ENCODE measurements at regions not wholly inside any gene's neighbourhood (a gene's known extent, or its start where the extent isn't known, plus 50 kb on each side); places are given as distances from the start of the nearest gene placed in this dataset.

DNA sequence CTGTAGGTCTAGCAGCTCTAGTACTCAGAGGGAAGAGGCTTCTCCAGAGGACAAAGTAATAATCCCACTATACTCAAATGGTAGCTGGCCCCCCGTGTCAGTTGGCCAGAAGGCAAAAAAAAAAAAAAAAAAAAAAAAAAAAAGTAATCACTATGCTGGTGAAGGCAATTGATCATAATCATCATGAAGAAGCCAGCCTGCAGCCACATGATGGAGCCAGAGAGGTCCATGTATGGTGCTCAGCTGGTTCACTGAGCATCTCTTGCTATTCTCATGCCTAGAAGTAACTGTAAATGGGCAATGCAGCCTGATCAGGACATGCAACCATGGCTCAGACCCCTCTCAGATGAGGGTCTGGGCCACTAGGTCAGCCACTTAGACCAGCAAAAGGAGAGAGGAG is 378.8 kb downstream of the MED13L start:
- Histone ChIP-seq H3K9me3 (ENCODE audit: control insufficient read depth, insufficient read depth, low read length) (no peaks in the 10 kb centered on the region; the same call in 1 of the 2 replicates), H3K9ac (ENCODE audit: low read depth, low read length) (no peak overlapping the region), H3K36me3 (ENCODE audit: insufficient read depth, low read length) (no peaks in the 10 kb centered on the region), H3K4me1 (ENCODE audit: insufficient read depth, low read length) (no peaks in the 10 kb centered on the region)

DNA sequence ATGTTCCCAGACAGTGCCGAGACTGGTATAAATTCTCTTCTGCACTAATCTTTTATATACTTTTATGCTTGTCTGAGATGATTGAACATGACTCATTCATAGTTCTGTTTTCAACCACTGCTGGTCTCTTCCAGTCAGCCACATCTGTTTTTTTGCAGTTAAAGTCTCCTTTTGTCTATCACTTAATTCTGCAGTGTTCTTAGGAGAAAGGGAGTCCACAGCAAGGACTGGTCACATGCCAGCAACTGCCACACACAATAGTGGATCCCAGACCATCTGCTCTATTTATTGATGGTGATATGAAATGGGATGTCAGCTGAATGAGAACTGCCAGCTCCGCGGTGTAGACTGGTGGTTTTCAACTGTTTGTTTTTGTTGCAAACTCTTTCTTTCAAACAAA is 379.8 kb downstream of the MED13L start:
- no peaks in the 10 kb centered on the region for H3K4me1 ChIP-seq (ENCODE audit: insufficient read depth, low read length)
- no peaks in the 10 kb centered on the region; the same call in 1 of the 2 replicates for H3K9me3 ChIP-seq (ENCODE audit: control insufficient read depth, insufficient read depth, low read length)
- no peaks in the 10 kb centered on the region for H3K36me3 ChIP-seq (ENCODE audit: insufficient read depth, low read length)
- H3K9ac ChIP-seq (ENCODE audit: low read depth, low read length) = no peak overlapping the region

DNA sequence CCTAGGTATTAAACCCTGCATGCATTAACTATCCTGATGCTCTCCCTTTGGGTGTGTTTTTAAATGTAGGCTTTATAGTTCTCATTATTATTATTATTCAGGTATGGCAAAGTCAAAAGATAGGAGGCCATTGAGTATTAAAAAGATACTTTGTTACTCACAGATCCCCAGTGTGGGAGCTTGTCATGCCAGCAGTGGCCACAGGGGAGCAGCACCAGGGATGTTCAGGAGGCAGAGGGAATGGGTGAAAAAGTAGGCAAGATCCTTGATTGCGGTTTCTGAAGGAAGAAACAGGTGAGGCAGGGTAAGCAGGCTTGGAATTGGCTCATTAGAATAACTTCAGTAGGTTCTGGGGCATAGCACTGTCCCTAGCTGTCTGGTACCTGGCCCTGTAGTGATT is 382.2 kb downstream of the MED13L start:
- H3K9ac ChIP-seq (ENCODE audit: low read depth, low read length) = no peak overlapping the region
- H3K9me3 ChIP-seq (ENCODE audit: control insufficient read depth, insufficient read depth, low read length) = no peaks in the 10 kb centered on the region; the same call in 1 of the 2 replicates
- no peaks in the 10 kb centered on the region; the same call in 1 of the 2 replicates for H3K36me3 ChIP-seq (ENCODE audit: insufficient read depth, low read length)
- peaks cover 15% of the 10 kb centered on the region for H3K4me1 ChIP-seq (ENCODE audit: insufficient read depth, low read length)

DNA sequence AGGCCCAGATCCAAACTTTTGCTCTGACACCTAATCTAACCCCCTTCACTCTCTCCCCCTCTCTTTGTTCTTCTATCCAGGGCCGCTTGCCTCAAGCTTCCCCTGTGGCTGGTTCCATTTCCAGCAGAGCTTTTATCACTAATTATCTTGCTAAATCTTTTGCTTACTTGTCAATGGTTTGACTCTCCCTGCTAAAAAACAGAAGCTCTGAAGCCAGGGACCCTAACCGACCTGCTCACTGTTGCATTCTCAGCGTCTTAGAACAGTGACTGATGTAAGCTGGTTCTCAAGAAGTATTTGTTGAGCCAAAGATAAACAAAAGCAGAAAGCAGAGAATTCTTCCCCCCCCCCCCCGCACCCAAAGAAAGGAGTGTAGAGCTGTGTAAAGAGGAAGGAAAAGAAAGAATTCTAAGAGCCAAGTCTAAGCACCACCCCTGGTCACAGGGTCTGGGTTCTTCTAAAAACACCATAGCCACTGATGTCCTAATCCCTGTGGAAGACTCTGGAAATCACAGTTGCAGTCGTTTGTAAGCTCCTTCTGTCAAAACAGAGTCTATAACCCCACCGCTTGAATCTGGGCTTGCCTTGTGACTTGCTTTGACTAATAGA is 385.8 kb downstream of the MED13L start:
- Histone ChIP-seq H3K9ac (ENCODE audit: low read depth, low read length) (no peak overlapping the region), H3K4me1 (ENCODE audit: insufficient read depth, low read length) (peaks cover 15% of the 10 kb centered on the region), H3K36me3 (ENCODE audit: insufficient read depth, low read length) (no peaks in the 10 kb centered on the region; the same call in 1 of the 2 replicates), H3K9me3 (ENCODE audit: control insufficient read depth, insufficient read depth, low read length) (no peaks in the 10 kb centered on the region; the same call in 1 of the 2 replicates)

DNA sequence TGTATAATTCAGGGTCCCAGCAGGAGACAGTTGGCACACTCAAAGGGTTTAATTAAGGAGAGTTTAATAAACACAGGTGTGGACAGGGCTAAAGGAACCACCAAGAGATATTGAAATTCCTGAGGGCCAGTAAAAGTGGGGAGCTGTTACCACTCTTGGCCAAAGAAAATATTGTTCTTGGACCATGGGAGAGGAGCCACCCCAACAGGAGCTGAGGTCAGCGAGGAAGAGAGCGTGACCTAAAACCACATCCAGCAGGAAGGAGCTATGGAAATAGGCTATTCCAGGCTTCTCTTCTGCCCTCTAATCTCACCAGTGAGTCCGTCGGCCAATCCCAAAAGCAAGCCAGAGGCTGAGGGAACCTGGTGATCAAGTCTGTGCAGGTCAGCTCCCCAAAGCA is 390.8 kb downstream of the MED13L start:
- Histone ChIP-seq H3K9me3 (ENCODE audit: control insufficient read depth, insufficient read depth, low read length) (no peaks in the 10 kb centered on the region), H3K36me3 (ENCODE audit: insufficient read depth, low read length) (no peaks in the 10 kb centered on the region), H3K9ac (ENCODE audit: low read depth, low read length) (no peak overlapping the region), H3K4me1 (ENCODE audit: insufficient read depth, low read length) (peaks cover 6% of the 10 kb centered on the region)

DNA sequence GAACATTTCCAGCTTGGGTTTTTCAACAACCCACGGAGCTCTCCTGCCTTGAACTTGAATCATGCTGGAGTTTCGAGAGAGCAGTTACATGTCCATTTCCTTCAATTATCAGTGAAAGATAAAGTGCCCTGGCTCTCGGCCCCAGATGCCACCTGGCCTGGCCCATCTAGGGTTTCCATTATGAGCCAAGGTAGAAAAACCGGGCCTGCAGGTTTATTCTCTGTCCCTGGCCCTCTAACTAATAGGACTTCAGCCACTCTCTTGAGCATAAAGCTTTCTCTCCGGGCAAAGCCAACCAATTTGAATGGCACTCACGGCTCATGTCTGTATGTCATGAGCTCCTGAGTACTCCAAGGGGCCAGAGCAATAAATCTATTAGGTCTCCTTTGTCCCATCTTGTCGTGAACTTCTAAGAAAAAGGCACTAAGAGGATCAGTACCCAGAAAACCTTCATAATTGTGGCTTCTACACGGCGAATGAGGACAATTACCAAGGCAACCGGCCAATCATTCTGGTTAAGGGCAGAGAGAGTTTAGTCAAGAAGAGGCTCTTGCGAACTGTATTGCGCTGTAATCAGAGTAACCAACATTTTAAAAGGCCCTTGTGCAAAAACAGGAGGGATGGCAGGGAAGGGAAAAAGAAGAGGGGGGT is 392.3 kb downstream of the MED13L start:
- Histone ChIP-seq H3K4me1 (ENCODE audit: insufficient read depth, low read length) (no peaks in the 10 kb centered on the region), H3K36me3 (ENCODE audit: insufficient read depth, low read length) (no peaks in the 10 kb centered on the region), H3K9me3 (ENCODE audit: control insufficient read depth, insufficient read depth, low read length) (no peaks in the 10 kb centered on the region), H3K9ac (ENCODE audit: low read depth, low read length) (no peak overlapping the region)

DNA sequence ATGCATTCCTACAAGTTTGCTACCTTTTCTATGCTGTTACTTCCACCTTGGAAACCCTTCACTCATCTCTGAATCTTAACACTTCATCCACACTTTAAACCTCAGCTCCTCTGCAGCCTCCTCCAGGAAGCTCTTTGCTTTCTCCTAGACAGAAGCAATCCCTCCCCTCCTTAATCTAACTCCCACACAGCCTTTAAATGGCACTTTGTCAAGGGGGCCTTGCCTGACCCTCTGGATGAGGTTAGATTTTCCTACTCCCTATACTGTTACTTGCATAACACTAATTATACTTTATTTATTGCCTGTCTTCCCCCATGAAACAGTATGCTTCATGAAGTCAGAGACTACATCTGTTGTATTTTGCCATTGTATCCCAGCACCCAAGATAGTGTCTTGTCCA is 394.6 kb downstream of the MED13L start:
- no peaks in the 10 kb centered on the region for H3K4me1 ChIP-seq (ENCODE audit: insufficient read depth, low read length)
- H3K9me3 ChIP-seq (ENCODE audit: control insufficient read depth, insufficient read depth, low read length) = no peaks in the 10 kb centered on the region
- H3K36me3 ChIP-seq (ENCODE audit: insufficient read depth, low read length) = no peaks in the 10 kb centered on the region
- no peak overlapping the region for H3K9ac ChIP-seq (ENCODE audit: low read depth, low read length)

DNA sequence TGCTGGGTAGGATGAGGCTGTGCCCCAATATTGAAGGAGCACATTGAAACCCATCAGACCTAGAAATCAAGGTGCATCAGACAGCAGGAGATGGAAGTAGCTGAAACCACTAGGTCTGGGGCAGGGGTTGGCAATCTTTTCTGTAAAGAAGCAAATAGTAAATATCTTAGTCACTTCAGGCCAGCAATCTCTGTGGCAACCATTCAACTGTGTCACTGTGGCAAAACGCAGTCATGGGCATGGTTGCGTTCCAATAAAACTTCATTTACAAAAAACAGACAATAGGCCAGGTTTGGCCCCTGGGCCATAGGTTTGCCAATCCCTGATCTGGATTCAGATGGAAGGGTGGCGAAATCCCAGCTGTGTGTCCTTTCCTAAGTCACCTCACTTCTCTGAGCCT is 397.3 kb downstream of the MED13L start:
- H3K4me1 ChIP-seq (ENCODE audit: insufficient read depth, low read length) = no peaks in the 10 kb centered on the region
- H3K9me3 ChIP-seq (ENCODE audit: control insufficient read depth, insufficient read depth, low read length) = no peaks in the 10 kb centered on the region
- H3K9ac ChIP-seq (ENCODE audit: low read depth, low read length) = no peak overlapping the region
- H3K36me3 ChIP-seq (ENCODE audit: insufficient read depth, low read length) = no peaks in the 10 kb centered on the region

DNA sequence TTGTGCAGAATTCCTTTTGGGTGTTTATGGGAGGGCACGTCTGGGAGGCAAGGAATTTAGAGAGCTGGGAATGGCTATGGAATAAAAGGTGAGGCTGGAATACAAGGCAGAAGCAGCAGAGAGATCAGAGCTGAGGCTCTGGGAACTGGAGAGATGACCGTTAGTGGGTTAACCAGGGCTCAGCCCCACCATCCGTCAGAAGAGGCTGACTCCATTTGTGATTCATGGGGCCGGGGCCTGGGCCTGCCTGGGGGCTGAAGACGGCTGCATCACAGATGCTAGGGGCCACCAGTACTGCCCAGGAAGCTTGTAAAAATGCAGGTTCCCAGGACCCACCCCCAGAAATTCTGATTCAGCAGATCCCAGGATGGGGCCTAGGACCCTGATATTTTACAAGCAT is 398.1 kb downstream of the MED13L start:
- Histone ChIP-seq H3K4me1 (ENCODE audit: insufficient read depth, low read length) (no peaks in the 10 kb centered on the region), H3K9me3 (ENCODE audit: control insufficient read depth, insufficient read depth, low read length) (no peaks in the 10 kb centered on the region), H3K36me3 (ENCODE audit: insufficient read depth, low read length) (no peaks in the 10 kb centered on the region), H3K9ac (ENCODE audit: low read depth, low read length) (no peak overlapping the region)

DNA sequence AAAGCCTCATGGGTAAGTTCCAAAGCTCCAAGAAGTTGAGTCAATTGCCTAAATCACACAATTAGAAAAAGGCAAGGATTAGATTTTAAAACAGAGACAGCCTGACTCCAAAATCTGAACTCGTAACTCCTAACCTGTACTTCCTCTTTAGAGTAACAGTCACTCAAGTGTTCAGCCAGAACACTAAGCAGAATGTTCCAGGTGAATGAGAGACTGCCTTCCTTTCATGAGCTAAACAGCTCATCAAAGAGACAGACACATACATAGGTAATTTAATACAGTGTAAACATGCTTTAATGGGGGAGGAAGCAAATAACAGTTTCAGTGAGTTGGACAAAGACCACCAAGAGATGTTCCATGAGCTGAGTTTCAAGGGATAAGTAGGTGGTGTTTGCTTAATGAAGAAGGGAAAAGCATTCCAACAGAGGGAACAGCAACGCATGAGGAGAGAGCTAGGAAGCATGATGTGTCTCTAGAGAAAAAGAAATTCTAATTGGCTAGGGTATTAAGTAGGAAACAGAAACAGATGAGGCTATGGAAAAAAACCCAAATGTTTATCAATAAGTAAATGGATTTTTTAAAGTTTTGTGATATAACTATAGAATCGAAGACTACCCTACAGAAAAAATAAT is 403.9 kb downstream of the MED13L start:
- H3K4me1 ChIP-seq (ENCODE audit: insufficient read depth, low read length) = peaks cover 30% of the 10 kb centered on the region
- no peaks in the 10 kb centered on the region for H3K36me3 ChIP-seq (ENCODE audit: insufficient read depth, low read length)
- no peak overlapping the region for H3K9ac ChIP-seq (ENCODE audit: low read depth, low read length)
- H3K9me3 ChIP-seq (ENCODE audit: control insufficient read depth, insufficient read depth, low read length) = no peaks in the 10 kb centered on the region

DNA sequence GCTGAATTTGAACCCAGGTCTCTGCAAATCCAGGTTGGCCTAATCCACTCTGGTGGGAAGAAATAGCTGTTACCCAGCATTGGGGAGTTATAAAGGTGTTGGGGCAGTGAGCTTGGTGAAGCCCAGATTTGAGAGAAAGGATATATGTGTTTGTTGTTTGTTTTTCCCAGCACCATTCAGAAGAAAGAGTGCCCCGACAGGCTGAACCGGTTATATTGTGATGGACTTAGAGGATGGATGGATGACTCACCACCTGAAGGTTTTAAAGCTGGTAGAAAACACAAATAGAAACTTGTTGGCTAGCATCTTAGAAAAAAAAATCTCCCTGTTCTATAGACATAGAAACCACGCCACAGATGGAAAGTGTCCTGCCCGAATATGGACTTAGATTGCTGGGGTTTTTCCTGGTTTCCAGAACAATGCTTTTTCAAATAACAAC is 404.6 kb downstream of the MED13L start:
- Histone ChIP-seq H3K9ac (ENCODE audit: low read depth, low read length) (no peak overlapping the region), H3K4me1 (ENCODE audit: insufficient read depth, low read length) (peaks cover 30% of the 10 kb centered on the region), H3K9me3 (ENCODE audit: control insufficient read depth, insufficient read depth, low read length) (no peaks in the 10 kb centered on the region), H3K36me3 (ENCODE audit: insufficient read depth, low read length) (no peaks in the 10 kb centered on the region)

DNA sequence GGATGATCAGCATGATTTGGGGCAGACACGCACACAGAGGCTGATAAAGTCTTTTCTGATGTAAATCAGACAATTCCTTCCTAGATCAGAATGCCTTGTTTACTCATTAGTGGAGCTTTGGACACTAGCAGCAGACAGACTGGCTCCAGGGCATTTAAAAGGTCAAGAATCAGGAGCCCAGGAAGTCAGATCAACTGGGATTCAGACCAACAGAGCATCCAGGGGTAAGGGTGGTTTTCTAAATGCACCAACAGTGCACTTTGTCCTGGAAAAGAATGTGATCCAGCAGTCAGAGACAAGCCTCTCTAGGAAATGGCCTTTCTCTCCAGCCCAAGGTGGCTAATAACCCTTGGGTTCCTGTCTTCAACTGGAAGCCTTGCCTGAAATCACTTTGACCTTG is 405.3 kb downstream of the MED13L start:
- Histone ChIP-seq H3K9me3 (ENCODE audit: control insufficient read depth, insufficient read depth, low read length) (no peaks in the 10 kb centered on the region), H3K4me1 (ENCODE audit: insufficient read depth, low read length) (peaks cover 30% of the 10 kb centered on the region), H3K36me3 (ENCODE audit: insufficient read depth, low read length) (no peaks in the 10 kb centered on the region), H3K9ac (ENCODE audit: low read depth, low read length) (no peak overlapping the region)

DNA sequence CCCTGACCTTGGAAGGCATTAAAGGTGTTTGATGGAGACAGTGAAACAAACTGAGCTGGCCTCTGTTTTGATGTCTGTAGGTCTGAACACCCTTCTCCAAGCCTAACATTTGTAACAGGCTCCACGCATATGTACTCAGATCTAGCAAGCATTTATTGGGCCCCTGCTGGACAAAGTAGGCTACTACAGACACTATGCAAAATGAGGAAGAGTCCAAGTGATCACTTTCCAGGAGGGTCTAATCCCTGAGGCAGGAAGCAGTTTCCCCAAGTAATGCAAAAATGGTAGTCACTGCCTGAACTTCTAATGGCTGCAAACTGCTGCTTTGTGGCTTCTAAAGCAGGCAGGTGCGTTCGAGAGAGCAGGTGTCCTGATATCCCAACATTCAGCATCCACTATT is 405.8 kb downstream of the MED13L start:
- Histone ChIP-seq H3K9ac (ENCODE audit: low read depth, low read length) (no peak overlapping the region), H3K36me3 (ENCODE audit: insufficient read depth, low read length) (no peaks in the 10 kb centered on the region), H3K9me3 (ENCODE audit: control insufficient read depth, insufficient read depth, low read length) (no peaks in the 10 kb centered on the region), H3K4me1 (ENCODE audit: insufficient read depth, low read length) (peaks cover 30% of the 10 kb centered on the region)

DNA sequence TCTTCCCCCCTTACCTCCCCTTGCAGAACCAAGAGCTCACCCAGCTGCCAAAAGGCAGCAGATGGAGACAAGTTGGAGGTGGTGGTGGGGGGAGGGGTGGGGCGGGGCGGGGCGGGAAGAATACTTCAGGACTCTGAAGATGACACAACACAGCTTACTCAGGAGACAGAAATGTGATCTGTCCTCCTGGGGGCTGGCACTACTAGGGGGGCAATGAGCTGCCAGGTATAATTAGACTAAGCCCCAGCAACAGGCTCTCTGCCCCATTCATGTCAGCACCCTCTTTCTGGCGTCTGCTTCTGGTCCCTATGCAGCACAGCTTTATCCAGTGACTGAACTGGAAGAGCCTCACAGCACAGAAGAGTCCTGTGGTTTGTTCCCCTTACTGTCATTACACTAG is 407.0 kb downstream of the MED13L start:
- no peaks in the 10 kb centered on the region for H3K9me3 ChIP-seq (ENCODE audit: control insufficient read depth, insufficient read depth, low read length)
- H3K9ac ChIP-seq (ENCODE audit: low read depth, low read length) = no peak overlapping the region
- peaks cover 30% of the 10 kb centered on the region for H3K4me1 ChIP-seq (ENCODE audit: insufficient read depth, low read length)
- no peaks in the 10 kb centered on the region for H3K36me3 ChIP-seq (ENCODE audit: insufficient read depth, low read length)

DNA sequence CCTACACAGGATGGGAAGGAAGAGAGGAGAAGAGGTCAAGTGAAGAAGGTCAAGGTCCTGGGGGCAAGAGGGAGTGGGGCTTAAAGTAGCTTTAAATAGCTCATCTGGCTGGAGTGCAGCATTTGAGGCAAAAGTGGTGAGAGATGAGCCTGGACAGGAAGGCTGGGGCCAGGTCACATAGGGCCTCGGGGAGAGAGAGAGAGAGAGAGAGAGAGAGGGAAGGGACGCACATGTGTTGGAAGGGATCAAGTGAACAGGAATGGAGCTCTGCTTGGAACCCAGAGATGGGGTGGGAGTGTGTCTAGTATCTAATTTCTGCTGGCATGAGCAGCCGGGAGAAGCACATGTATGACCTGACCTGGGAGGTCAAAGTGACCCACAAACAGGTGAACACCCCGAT is 407.5 kb downstream of the MED13L start:
- Histone ChIP-seq H3K36me3 (ENCODE audit: insufficient read depth, low read length) (no peaks in the 10 kb centered on the region), H3K4me1 (ENCODE audit: insufficient read depth, low read length) (peaks cover 30% of the 10 kb centered on the region), H3K9me3 (ENCODE audit: control insufficient read depth, insufficient read depth, low read length) (no peaks in the 10 kb centered on the region), H3K9ac (ENCODE audit: low read depth, low read length) (no peak overlapping the region)

Measured in ES-I3 (cell line).